ENCODE measurements at regions not wholly inside any gene's neighbourhood (a gene's known extent, or its start where the extent isn't known, plus 50 kb on each side); places are given as distances from the start of the nearest gene placed in this dataset.

- Histone ChIP-seq H3K4me1 (ENCODE audit: control insufficient read depth in 1 of 2, insufficient read depth in 2 of 2, low read length in 2 of 2) (no peaks in the 10 kb centered on the region), H3K9me3 (ENCODE audit: control insufficient read depth in 1 of 2, insufficient read depth in 1 of 2, low read depth in 1 of 2, low read length in 2 of 2) (no peaks in the 10 kb centered on the region), H3K79me2 (ENCODE audit: insufficient read depth, low read length) (no peaks in the 10 kb centered on the region), H3K36me3 (ENCODE audit: control insufficient read depth in 1 of 2, insufficient read depth in 2 of 2, low read length in 2 of 2) (no peaks in the 10 kb centered on the region), H3K4me2 (ENCODE audit: low read length) (no peak overlapping the region), H2AFZ (ENCODE audit: low read depth, low read length, poor library complexity, severe bottlenecking) (no peak overlapping the region), H3K27ac (ENCODE audit: low read depth, low read length) (no peak overlapping the region), H3K9me2 (ENCODE audit: insufficient read depth) (no peaks in the 10 kb centered on the region), H3K27me3 (ENCODE audit: insufficient read depth, low read length) (no peaks in the 10 kb centered on the region), H3K4me3 (replicated peaks in 1 of 2; ENCODE audit: low read depth in 1 of 2, low read length in 2 of 2) (no peak overlapping the region), H4K20me1 (ENCODE audit: insufficient read depth) (no peaks in the 10 kb centered on the region), H3K9ac (ENCODE audit: low read length) (no peak overlapping the region)
- no TSS peak for BruUV-seq (replicated peaks)
- intact Hi-C loops (cut with micrococcal nuclease) = no loop called here
- DNase-seq (ENCODE audit: low read depth, low spot score) (no peak), ATAC-seq (no peak)
- TF ChIP-seq, protein P1, sequence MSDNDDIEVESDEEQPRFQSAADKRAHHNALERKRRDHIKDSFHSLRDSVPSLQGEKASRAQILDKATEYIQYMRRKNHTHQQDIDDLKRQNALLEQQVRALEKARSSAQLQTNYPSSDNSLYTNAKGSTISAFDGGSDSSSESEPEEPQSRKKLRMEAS (IDR thresholded peaks at IDR 0.05) = no peak
- no peak for TF ChIP-seq SIN3A (IDR thresholded peaks at IDR 0.05; ENCODE audit: low read depth)
- TF ChIP-seq, protein P2, sequence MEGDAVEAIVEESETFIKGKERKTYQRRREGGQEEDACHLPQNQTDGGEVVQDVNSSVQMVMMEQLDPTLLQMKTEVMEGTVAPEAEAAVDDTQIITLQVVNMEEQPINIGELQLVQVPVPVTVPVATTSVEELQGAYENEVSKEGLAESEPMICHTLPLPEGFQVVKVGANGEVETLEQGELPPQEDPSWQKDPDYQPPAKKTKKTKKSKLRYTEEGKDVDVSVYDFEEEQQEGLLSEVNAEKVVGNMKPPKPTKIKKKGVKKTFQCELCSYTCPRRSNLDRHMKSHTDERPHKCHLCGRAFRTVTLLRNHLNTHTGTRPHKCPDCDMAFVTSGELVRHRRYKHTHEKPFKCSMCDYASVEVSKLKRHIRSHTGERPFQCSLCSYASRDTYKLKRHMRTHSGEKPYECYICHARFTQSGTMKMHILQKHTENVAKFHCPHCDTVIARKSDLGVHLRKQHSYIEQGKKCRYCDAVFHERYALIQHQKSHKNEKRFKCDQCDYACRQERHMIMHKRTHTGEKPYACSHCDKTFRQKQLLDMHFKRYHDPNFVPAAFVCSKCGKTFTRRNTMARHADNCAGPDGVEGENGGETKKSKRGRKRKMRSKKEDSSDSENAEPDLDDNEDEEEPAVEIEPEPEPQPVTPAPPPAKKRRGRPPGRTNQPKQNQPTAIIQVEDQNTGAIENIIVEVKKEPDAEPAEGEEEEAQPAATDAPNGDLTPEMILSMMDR (IDR thresholded peaks at IDR 0.05 in 2 of 3, conservative IDR thresholded peaks at IDR 0.05 in 1 of 3; ENCODE audit: borderline replicate concordance in 1 of 3, insufficient read depth in 1 of 3, low read depth in 2 of 3, low read length in 2 of 3) = no peak
- CTCF ChIA-PET = no interaction called here
- POLR2A ChIA-PET = no interaction called here
- RAD21 ChIA-PET (ENCODE audit: low non-redundant PET in 1 of 2, low total read pairs in 2 of 2, uncharacterized antibody in 2 of 2, unreplicated experiment in 2 of 2) = no interaction called here
These were observed 71.9 kb downstream of the LHX9 start for GRCh38 chr1:197989058-197989457.

GRCh38 chr1:197991594-197991993 is 74.4 kb downstream of the LHX9 start:
- Histone ChIP-seq H3K9me2 (ENCODE audit: insufficient read depth) (no peaks in the 10 kb centered on the region), H3K4me1 (ENCODE audit: control insufficient read depth in 1 of 2, insufficient read depth in 2 of 2, low read length in 2 of 2) (no peaks in the 10 kb centered on the region), H2AFZ (ENCODE audit: low read depth, low read length, poor library complexity, severe bottlenecking) (no peak overlapping the region), H3K27ac (ENCODE audit: low read depth, low read length) (no peak overlapping the region), H4K20me1 (ENCODE audit: insufficient read depth) (no peaks in the 10 kb centered on the region), H3K79me2 (ENCODE audit: insufficient read depth, low read length) (no peaks in the 10 kb centered on the region), H3K4me2 (ENCODE audit: low read length) (no peak overlapping the region), H3K27me3 (ENCODE audit: insufficient read depth, low read length) (no peaks in the 10 kb centered on the region), H3K36me3 (ENCODE audit: control insufficient read depth in 1 of 2, insufficient read depth in 2 of 2, low read length in 2 of 2) (no peaks in the 10 kb centered on the region), H3K4me3 (replicated peaks in 1 of 2; ENCODE audit: low read depth in 1 of 2, low read length in 2 of 2) (no peak overlapping the region), H3K9me3 (ENCODE audit: control insufficient read depth in 1 of 2, insufficient read depth in 1 of 2, low read depth in 1 of 2, low read length in 2 of 2) (no peaks in the 10 kb centered on the region), H3K9ac (ENCODE audit: low read length) (no peak overlapping the region)
- ChIA-PET RAD21 (ENCODE audit: low non-redundant PET in 1 of 2, low total read pairs in 2 of 2, uncharacterized antibody in 2 of 2, unreplicated experiment in 2 of 2) (no interaction called here), CTCF (no interaction called here), POLR2A (no interaction called here)
- BruUV-seq (replicated peaks) = no TSS peak
- intact Hi-C loops (cut with micrococcal nuclease) = no loop called here
- no peak for TF ChIP-seq EZH2phosphoT487 (IDR thresholded peaks at IDR 0.05; ENCODE audit: borderline replicate concordance)
- TF ChIP-seq TCF7L2 (IDR thresholded peaks at IDR 0.05; ENCODE audit: borderline replicate concordance, extremely low read depth, insufficient read depth, insufficient read length) = no peak
- TF ChIP-seq SRF (IDR thresholded peaks at IDR 0.05; ENCODE audit: low read depth) = no peak
- ATAC-seq (no peak), DNase-seq (ENCODE audit: low read depth, low spot score) (no peak)
